ENCODE measurements at regions not wholly inside any gene's neighbourhood (a gene's known extent, or its start where the extent isn't known, plus 50 kb on each side); places are given as distances from the start of the nearest gene placed in this dataset.

GRCh38 chr12:127998988-127999387 lies 268.0 kb upstream of the TMEM132C start:
- TF ChIP-seq CTCF (IDR thresholded peaks at IDR 0.05; ENCODE audit: control extremely low read depth, extremely low read depth): no peak
- DNase-seq (no peak), ATAC-seq (ENCODE audit: insufficient read depth, low FRiP score) (no peak)
- H3K4me1 ChIP-seq (ENCODE audit: control insufficient read depth in 5 of 5, insufficient read depth in 5 of 5, low read length in 5 of 5): no peaks in the 10 kb centered on the region
- WGBS, 2 donors: 78 to 83% methylated on average over 4 of the region's 4 CpGs
- H3K36me3 ChIP-seq (ENCODE audit: control insufficient read depth in 4 of 4, insufficient read depth in 4 of 4, low read length in 4 of 4): no peaks in the 10 kb centered on the region
- no peaks in the 10 kb centered on the region for H3K9me3 ChIP-seq (ENCODE audit: control insufficient read depth in 4 of 4, insufficient read depth in 3 of 4, low read length in 3 of 4)
- no peak overlapping the region for H3K4me3 ChIP-seq
- no peak overlapping the region for H3K9ac ChIP-seq (ENCODE audit: insufficient read depth in 1 of 2, low read length in 2 of 2)
- no peaks in the 10 kb centered on the region for H3K27me3 ChIP-seq (ENCODE audit: control insufficient read depth in 3 of 3, insufficient read depth in 3 of 3, low read length in 2 of 3)
- H3K27ac ChIP-seq (ENCODE audit: low read depth in 1 of 2, low read length in 1 of 2): no peak overlapping the region

GRCh38 chr12:128004383-128004938 lies 262.5 kb upstream of the TMEM132C start:
- no peaks in the 10 kb centered on the region for H3K36me3 ChIP-seq (ENCODE audit: control insufficient read depth in 4 of 4, insufficient read depth in 4 of 4, low read length in 4 of 4)
- H3K9ac ChIP-seq (ENCODE audit: insufficient read depth in 1 of 2, low read length in 2 of 2): no peak overlapping the region
- peaks cover 0 to 2% (median 0%) of the 10 kb centered on the region in 4 donors for H3K9me3 ChIP-seq (ENCODE audit: control insufficient read depth in 4 of 4, insufficient read depth in 3 of 4, low read length in 3 of 4)
- no peaks in the 10 kb centered on the region for H3K4me1 ChIP-seq (ENCODE audit: control insufficient read depth in 5 of 5, insufficient read depth in 5 of 5, low read length in 5 of 5)
- WGBS, 2 donors: 87 to 88% methylated on average over 17 of the region's 17 CpGs
- H3K27ac ChIP-seq (ENCODE audit: low read depth in 1 of 2, low read length in 1 of 2): no peak overlapping the region
- no peak for ATAC-seq (ENCODE audit: insufficient read depth, low FRiP score)
- no peak for DNase-seq
- no peaks in the 10 kb centered on the region for H3K27me3 ChIP-seq (ENCODE audit: control insufficient read depth in 3 of 3, insufficient read depth in 3 of 3, low read length in 2 of 3)
- TF ChIP-seq CTCF (IDR thresholded peaks at IDR 0.05; ENCODE audit: control extremely low read depth, extremely low read depth): no peak
- H3K4me3 ChIP-seq: no peak overlapping the region

GRCh38 chr12:128007250-128007649 lies 259.7 kb upstream of the TMEM132C start:
- Histone ChIP-seq H3K27ac (ENCODE audit: low read depth in 1 of 2, low read length in 1 of 2) (no peak overlapping the region), H3K9me3 (ENCODE audit: control insufficient read depth in 4 of 4, insufficient read depth in 3 of 4, low read length in 3 of 4) (peaks cover 0 to 2% (median 0%) of the 10 kb centered on the region in 4 donors), H3K36me3 (ENCODE audit: control insufficient read depth in 4 of 4, insufficient read depth in 4 of 4, low read length in 4 of 4) (no peaks in the 10 kb centered on the region), H3K27me3 (ENCODE audit: control insufficient read depth in 3 of 3, insufficient read depth in 3 of 3, low read length in 2 of 3) (no peaks in the 10 kb centered on the region), H3K4me3 (no peak overlapping the region), H3K9ac (ENCODE audit: insufficient read depth in 1 of 2, low read length in 2 of 2) (no peak overlapping the region), H3K4me1 (ENCODE audit: control insufficient read depth in 5 of 5, insufficient read depth in 5 of 5, low read length in 5 of 5) (no peaks in the 10 kb centered on the region)
- TF ChIP-seq CTCF (IDR thresholded peaks at IDR 0.05; ENCODE audit: control extremely low read depth, extremely low read depth): no peak
- DNase-seq (no peak), ATAC-seq (ENCODE audit: insufficient read depth, low FRiP score) (no peak)
- WGBS, 2 donors: 34 to 55% methylated on average over 4 of the region's 4 CpGs

GRCh38 chr12:128008341-128008740 lies 258.6 kb upstream of the TMEM132C start:
- H3K4me1 ChIP-seq (ENCODE audit: control insufficient read depth in 5 of 5, insufficient read depth in 5 of 5, low read length in 5 of 5): no peaks in the 10 kb centered on the region
- H3K27ac ChIP-seq (ENCODE audit: low read depth in 1 of 2, low read length in 1 of 2): no peak overlapping the region
- H3K27me3 ChIP-seq (ENCODE audit: control insufficient read depth in 3 of 3, insufficient read depth in 3 of 3, low read length in 2 of 3): no peaks in the 10 kb centered on the region
- 67 to 76% methylated on average over 3 of the region's 3 CpGs for WGBS, 2 donors
- no peak for TF ChIP-seq CTCF (IDR thresholded peaks at IDR 0.05; ENCODE audit: control extremely low read depth, extremely low read depth)
- no peak overlapping the region for H3K4me3 ChIP-seq
- no peaks in the 10 kb centered on the region for H3K36me3 ChIP-seq (ENCODE audit: control insufficient read depth in 4 of 4, insufficient read depth in 4 of 4, low read length in 4 of 4)
- no peak for ATAC-seq (ENCODE audit: insufficient read depth, low FRiP score)
- H3K9me3 ChIP-seq (ENCODE audit: control insufficient read depth in 4 of 4, insufficient read depth in 3 of 4, low read length in 3 of 4): peaks cover 0 to 2% (median 0%) of the 10 kb centered on the region in 4 donors
- H3K9ac ChIP-seq (ENCODE audit: insufficient read depth in 1 of 2, low read length in 2 of 2): no peak overlapping the region
- DNase-seq: no peak
